Panc1 (cell line): ENCODE measurements at regions not wholly inside any gene's neighbourhood (a gene's known extent, or its start where the extent isn't known, plus 50 kb on each side); places are given as distances from the start of the nearest gene placed in this dataset.

Source experiments
- CTCF ChIP-seq: fragments of 450-650 bp; IDR thresholded peaks from 2 replicates; pipeline ENCODE4 v1.5.1; 2017; ENCODE audit warnings: mild to moderate bottlenecking
- SIN3A ChIP-seq: IDR thresholded peaks from 2 replicates; pipeline ENCODE4 v1.6.1; 2012; ENCODE audit warnings: low read depth, mild to moderate bottlenecking, low read length, moderate library complexity, borderline replicate concordance; ENCODE audit not compliant: insufficient read depth

GRCh38 chr4:185915271-185915670 lies 103.3 kb upstream of the SORBS2 start:
- TF ChIP-seq CTCF: no peak
- no peak for TF ChIP-seq SIN3A
